ENCODE measurements at regions not wholly inside any gene's neighbourhood (a gene's known extent, or its start where the extent isn't known, plus 50 kb on each side); places are given as distances from the start of the nearest gene placed in this dataset.

GRCh38 chr7:35437619-35438275 lies 183.8 kb upstream of the TBX20 start:
- DNase-seq, result no peak
- WGBS, 3 donors, result 70 to 73% (median 71%) methylated on average over 2 of the region's 2 CpGs
- H3K27ac ChIP-seq, result no peak overlapping the region

DNA sequence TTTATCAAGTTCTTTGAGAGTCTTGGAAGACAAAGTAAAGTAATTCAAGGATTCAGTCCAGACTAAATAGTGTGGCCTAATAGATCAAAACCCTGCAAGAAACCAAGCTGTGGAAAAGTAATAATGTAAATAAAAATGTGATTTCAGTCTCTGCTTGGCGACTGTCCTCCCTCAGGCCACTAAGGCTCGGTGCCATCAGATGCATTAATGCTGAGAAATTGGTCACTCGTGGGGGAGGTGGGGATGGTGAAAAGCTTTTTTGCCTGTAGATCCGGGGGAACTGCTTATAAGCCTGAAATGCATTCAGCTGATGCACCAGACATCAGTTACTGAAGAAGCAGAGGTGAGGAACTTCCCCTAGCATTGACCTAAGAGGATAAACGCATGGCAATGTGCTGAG lies 182.6 kb upstream of the TBX20 start:
- no peaks in the 10 kb centered on the region for H3K27me3 ChIP-seq
- no peak for TF ChIP-seq EP300 (IDR thresholded peaks at IDR 0.05)
- no peak for TF ChIP-seq POLR2A (IDR thresholded peaks at IDR 0.05)
- TF ChIP-seq, protein P1, sequence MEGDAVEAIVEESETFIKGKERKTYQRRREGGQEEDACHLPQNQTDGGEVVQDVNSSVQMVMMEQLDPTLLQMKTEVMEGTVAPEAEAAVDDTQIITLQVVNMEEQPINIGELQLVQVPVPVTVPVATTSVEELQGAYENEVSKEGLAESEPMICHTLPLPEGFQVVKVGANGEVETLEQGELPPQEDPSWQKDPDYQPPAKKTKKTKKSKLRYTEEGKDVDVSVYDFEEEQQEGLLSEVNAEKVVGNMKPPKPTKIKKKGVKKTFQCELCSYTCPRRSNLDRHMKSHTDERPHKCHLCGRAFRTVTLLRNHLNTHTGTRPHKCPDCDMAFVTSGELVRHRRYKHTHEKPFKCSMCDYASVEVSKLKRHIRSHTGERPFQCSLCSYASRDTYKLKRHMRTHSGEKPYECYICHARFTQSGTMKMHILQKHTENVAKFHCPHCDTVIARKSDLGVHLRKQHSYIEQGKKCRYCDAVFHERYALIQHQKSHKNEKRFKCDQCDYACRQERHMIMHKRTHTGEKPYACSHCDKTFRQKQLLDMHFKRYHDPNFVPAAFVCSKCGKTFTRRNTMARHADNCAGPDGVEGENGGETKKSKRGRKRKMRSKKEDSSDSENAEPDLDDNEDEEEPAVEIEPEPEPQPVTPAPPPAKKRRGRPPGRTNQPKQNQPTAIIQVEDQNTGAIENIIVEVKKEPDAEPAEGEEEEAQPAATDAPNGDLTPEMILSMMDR (IDR thresholded peaks at IDR 0.05), result no peak
- no peaks in the 10 kb centered on the region for H3K36me3 ChIP-seq
- intact Hi-C loops (cut with DNase I), result no loop called here
- no peak overlapping the region for H3K27ac ChIP-seq
- no peaks in the 10 kb centered on the region for H3K9me3 ChIP-seq
- DNase-seq, result no peak
- no peak overlapping the region for H3K4me3 ChIP-seq
- H3K4me1 ChIP-seq (ENCODE audit: insufficient read depth), result no peaks in the 10 kb centered on the region
- 60 to 66% (median 63%) methylated on average over 5 of the region's 5 CpGs for WGBS, 3 donors

More at GRCh38 chr7:35437619-35438275, 183.8 kb upstream of the TBX20 start:
- Histone ChIP-seq H3K27me3 (no peaks in the 10 kb centered on the region), H3K36me3 (no peaks in the 10 kb centered on the region), H3K4me3 (no peak overlapping the region), H3K9me3 (no peaks in the 10 kb centered on the region), H3K4me1 (ENCODE audit: insufficient read depth) (no peaks in the 10 kb centered on the region)
- TF ChIP-seq EP300 (IDR thresholded peaks at IDR 0.05), result no peak
- no peak for TF ChIP-seq POLR2A (IDR thresholded peaks at IDR 0.05)
- TF ChIP-seq, protein P1 (IDR thresholded peaks at IDR 0.05), result no peak
- intact Hi-C loops (cut with DNase I), result no loop called here

GRCh38 chr7:35430547-35431153 lies 176.8 kb upstream of the TBX20 start:
- no peak for DNase-seq
- intact Hi-C loops (cut with DNase I), result no loop called here
- Histone ChIP-seq H3K36me3 (no peaks in the 10 kb centered on the region), H3K4me1 (ENCODE audit: insufficient read depth) (no peaks in the 10 kb centered on the region), H3K27ac (no peak overlapping the region), H3K4me3 (no peak overlapping the region), H3K9me3 (no peaks in the 10 kb centered on the region), H3K27me3 (no peaks in the 10 kb centered on the region)
- 64 to 73% (median 66%) methylated on average over 7 of the region's 7 CpGs for WGBS, 3 donors
- TF ChIP-seq POLR2A (IDR thresholded peaks at IDR 0.05) (no peak), EP300 (IDR thresholded peaks at IDR 0.05) (no peak)
- TF ChIP-seq, protein P1 (IDR thresholded peaks at IDR 0.05), result no peak

DNA sequence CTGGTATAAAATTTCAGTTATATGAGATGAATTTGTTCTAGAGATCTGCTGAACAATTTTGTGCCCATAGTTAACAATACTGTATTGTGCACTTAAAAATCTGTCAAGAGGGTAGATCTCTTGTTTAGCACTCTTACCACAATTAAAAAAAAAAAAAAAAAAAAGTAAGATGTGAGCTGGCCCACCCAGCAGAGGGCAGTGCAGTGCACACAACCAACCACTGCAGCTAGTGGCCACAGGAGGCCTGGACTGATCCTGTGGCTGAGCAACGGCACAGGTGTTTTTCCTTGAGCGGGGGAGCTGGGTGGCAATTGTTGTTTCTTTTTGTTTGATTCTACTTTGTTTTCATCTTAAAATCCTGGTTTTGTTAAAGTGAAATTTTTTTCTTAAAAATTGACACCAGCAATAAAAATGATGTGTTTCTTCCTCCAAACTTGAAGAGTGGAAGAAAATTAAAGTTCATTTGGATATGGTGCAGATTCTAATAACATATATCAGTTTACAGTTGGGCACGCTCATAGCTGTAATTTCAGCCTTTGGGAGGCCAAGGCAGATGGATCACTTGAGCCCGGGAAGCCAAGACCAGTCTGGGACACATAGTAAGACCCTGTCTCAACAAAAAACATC lies 171.1 kb upstream of the TBX20 start:
- H3K27me3 ChIP-seq, result no peaks in the 10 kb centered on the region
- no peaks in the 10 kb centered on the region for H3K4me1 ChIP-seq (ENCODE audit: insufficient read depth)
- DNase-seq, result peak in 1 of 5 donors; percentile 38
- H3K4me3 ChIP-seq, result no peak overlapping the region
- WGBS, 3 donors, result 53 to 56% (median 53%) methylated on average over 4 of the region's 4 CpGs
- intact Hi-C loops (cut with DNase I), result no loop called here
- H3K27ac ChIP-seq, result no peak overlapping the region
- no peaks in the 10 kb centered on the region for H3K9me3 ChIP-seq
- no peaks in the 10 kb centered on the region for H3K36me3 ChIP-seq
- TF ChIP-seq POLR2A (IDR thresholded peaks at IDR 0.05) (no peak), EP300 (IDR thresholded peaks at IDR 0.05) (no peak)
- TF ChIP-seq, protein P1 (IDR thresholded peaks at IDR 0.05), result no peak
